Left renal cortex interstitium (tissue), 4 donors: ENCODE measurements at regions not wholly inside any gene's neighbourhood (a gene's known extent, or its start where the extent isn't known, plus 50 kb on each side); places are given as distances from the start of the nearest gene placed in this dataset.
"Not testable (repeated sequence)": the region's sequence is repeated elsewhere in the genome, so short reads cannot be mapped to it uniquely, and the experiment has no call there.

Source experiments
- DNase-seq, 4 donors: peaks; one replicate each; pipeline ENCODE4 v3.0.0-alpha.2; 2013; ENCODE audit warnings: low read depth in 4 of 4, low spot score in 2 of 4, missing footprints in 1 of 4

DNA sequence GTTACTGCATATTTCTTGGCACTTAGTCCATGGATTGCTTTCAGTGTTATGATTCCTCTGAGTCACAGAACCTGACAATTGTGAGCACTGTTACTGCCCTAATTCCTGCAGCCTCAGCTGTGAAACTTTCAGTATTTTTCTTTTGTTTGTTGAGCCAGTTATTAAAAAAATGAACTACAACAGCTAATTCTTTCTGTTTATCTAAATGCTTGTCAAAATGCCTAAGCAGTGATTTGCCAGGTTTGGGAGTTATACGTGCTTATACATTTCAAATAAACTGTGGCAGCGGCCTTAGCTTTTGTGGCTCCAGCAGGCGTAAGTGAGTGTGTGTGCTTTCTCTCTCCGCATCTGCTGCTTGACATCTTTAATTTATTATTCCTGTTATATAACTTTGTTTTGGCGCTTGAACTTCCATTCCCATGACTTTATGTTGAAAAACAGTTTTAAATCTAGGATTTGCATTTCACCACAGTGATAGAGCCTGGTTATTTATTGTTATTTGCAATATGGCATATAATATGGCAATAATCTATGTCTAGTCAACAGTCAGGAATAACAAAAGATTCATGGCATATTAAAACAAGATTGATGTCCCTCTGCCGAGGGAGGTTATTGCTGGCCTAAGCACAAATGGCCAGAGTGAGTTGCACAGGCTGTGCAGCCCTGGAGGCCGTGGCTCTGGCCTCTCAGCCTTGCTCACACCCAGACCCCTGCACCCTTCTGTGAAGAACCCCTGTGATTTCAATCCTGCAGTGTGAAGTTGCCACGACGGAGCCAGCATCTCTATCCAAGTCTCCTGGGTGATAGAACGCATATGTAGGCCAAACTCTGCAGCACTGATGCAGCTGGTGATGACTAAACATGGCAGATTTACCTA, 303.4 kb downstream of the THBS2 start:
- peak in 2 of 4 donors; percentile 38 to 60 for DNase-seq

DNA sequence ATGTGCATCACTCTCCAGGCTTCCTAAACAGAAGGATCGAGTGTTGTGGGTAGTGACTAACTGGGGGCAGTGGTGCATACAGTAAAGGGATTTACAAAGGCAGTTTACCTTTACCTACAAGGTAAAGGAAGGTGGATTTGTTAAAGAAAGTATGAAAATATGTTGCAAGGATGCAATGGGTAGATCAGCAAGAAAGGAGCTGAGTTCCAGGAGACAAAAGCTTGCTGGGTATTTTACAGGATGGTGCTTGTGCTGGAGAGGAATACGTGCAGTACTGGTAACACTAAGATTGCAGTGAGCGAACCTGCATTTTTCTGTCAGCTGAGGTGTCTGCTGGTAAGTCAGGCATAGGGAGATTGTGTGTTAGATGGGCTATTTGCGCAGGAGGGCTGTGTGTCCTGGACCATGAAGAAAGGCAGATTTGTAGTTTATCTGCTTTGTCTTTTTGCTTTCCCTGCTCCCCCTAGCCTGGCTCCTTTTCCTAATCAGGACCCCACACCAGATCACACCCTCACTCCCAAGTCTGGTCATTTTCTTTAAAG, 304.6 kb downstream of the THBS2 start:
- no peak for DNase-seq

DNA sequence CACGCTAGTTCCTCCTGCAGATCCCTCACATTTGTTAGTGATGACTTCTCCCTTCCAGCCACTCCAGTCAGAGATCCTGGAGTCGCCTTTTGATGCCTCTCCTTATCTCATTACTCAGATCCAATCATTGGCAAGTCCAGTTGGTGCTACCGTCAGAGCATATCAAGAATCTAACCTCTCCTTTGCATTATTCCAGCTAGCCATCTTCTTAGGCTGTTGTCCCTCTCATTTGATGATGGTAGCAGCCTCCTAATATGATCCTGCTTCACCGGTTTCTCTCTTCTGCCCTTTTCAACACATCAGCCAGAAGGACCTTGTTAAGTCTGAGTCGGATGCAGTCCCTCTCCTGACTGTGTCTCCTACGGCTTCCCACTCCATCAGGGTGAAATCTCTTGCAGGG, 305.6 kb downstream of the THBS2 start:
- DNase-seq = no peak

DNA sequence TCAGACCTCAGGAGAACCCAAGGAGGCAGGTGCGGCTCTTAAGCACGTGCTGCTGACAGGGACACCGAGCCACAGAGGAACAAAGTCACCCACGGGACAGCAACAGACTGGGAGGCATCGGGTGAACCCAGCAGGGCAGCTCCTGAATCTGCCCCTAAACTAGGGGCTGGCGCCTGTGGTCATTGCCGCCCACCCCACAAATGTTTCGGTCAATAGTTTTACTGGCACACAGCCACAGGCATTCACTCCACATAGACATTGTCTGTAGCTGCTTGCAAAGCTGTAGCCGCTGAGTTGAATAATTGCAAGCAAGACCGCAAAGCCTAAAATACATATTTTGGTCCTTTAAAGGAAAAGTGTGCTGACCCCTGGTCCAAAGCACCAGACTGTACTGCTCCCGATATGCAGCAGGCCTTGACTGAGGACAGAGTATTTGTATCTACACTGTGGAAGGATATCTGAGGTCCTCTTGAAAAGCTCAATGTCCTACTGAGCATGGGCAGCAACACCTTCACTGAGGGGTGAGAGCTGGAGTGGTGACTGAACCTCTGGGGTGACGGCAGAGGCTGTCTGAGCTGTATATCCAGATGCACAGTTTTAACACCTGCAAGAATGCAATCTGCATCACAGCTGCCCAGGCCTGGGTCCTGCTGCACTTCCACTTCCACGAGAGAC, 310.3 kb downstream of the THBS2 start:
- no peak for DNase-seq

DNA sequence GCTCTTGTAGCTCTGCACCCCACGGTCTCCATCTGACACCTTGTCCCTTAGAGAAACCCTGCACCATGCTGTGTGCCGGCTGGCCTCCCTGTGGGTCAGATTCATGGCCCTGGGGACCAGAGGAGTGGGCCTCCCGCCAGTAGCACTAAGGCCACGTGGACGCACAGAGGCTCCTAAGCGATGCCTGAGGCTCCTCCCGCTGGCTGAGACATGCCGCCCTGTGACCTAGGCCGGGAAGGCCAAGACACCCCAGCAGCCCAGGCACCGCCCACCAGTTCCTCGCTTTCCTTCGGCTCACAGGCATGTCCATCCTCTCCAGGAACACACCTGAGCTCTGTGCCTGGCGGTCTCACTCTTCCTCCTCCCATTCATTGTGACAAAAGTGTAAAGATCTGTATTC, 311.0 kb downstream of the THBS2 start:
- no peak for DNase-seq

DNA sequence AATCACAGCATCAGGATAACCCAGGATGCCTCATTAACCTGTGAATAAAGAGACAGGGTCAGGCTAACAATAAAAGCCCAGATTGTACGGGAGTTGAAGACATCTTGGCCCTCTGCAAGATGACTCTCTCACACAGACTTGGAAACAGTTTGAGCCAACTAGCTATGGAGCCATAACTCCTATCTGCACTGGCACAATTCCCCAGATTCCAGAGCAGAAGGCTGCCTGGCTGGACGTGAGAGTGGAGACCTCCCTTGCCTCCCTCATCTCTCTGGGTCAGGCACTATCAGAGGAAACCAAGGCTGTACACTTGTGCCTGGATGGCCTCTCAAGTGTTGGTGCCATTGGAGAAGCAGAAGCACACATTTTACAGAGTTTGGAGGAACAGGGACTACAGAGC, 312.6 kb downstream of the THBS2 start:
- no peak for DNase-seq

DNA sequence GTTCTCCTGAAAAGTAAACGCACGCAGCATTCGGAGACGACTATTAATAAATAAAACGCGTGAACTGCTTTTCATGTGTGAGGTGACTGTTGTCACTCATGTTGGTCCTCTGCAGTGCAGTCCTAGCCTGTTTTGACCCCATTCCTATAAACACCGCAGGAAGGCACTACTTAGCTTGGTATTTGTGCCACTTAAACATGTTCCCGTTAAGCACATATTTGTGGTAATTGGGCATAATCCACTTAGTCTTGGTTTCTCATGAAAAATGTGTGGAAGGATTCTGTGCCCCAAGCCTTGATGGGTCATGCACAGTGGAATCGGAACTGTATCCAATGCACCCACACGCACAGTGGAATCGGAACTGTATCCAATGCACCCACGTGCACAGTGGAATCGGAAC, 313.9 kb downstream of the THBS2 start:
- no peak for DNase-seq

DNA sequence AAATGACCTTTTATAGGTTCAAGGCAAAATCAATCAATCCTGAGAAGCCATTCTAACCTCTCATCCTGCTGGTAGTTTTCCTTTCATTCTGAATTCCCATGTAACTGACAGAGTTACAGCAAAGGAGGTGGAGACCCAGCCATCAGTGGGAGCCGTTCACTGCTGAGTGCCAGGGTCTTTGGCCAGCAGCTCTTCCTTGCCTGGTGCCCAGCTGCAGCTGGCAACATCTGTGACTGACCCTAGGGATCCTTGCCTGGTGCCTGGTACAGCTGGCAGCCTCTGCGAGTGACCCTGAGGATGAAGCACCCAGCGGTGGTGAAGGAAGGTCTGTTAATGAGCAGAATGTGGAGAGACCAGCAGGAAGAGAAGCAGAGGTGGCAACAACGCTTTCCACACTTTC, 314.6 kb downstream of the THBS2 start:
- no peak for DNase-seq

DNA sequence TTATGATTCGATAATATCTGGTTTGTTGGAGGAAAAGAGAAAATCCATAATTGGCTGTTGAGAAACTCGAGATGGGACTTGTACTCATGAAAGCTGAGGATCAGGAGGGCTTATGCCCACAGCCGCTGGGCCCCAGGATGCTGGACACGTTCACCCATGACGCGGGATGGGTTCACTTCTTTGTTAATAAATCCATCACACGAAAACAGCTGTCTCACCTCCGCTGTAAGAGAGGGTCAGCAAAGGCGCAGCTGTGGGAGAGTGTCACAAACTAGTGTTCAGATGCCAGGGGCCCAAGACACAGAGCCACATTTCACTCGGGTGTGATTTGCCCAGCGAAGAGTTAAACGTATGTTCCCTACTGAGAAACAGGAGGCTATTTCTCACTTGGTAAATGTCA, 315.1 kb downstream of the THBS2 start:
- DNase-seq = no peak

DNA sequence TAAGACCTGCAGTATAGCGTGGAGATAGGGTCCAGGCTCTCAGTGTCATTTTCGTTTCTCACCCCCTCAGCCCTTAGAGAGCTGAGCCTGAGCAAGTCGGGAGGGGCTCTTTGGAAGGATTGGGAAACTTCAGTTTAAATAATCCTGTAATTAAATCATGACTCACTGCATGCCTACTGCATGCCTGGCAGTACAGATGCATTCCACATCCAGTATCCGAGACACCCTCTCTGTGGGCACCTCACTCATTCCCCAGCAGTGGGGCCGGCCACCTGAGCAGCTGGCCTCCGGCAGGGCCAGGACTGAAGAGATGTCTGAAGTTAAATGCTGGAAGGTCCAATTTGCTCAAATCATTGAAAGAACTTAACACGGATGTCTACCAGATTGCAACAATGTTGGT, 316.6 kb downstream of the THBS2 start:
- no peak for DNase-seq

DNA sequence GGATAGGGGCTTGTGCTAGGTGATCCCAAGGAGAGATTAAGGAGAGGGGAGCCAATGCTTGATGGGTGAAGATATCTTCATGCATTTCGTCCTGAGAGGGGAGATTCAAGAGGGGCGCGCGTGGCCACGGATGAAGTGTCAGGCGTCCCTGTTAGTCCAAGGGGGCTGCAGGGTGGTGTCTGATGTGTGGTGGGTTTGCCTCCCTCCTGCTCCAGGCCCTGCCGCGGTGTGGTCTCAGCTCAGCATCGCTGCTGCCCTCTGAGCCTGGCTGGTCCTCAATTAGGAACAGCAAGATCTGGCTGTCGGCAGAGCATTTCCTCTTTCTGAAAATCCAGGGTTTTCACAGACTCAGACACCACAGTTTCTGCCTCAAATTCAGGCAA, 318.0 kb downstream of the THBS2 start:
- no peak for DNase-seq

DNA sequence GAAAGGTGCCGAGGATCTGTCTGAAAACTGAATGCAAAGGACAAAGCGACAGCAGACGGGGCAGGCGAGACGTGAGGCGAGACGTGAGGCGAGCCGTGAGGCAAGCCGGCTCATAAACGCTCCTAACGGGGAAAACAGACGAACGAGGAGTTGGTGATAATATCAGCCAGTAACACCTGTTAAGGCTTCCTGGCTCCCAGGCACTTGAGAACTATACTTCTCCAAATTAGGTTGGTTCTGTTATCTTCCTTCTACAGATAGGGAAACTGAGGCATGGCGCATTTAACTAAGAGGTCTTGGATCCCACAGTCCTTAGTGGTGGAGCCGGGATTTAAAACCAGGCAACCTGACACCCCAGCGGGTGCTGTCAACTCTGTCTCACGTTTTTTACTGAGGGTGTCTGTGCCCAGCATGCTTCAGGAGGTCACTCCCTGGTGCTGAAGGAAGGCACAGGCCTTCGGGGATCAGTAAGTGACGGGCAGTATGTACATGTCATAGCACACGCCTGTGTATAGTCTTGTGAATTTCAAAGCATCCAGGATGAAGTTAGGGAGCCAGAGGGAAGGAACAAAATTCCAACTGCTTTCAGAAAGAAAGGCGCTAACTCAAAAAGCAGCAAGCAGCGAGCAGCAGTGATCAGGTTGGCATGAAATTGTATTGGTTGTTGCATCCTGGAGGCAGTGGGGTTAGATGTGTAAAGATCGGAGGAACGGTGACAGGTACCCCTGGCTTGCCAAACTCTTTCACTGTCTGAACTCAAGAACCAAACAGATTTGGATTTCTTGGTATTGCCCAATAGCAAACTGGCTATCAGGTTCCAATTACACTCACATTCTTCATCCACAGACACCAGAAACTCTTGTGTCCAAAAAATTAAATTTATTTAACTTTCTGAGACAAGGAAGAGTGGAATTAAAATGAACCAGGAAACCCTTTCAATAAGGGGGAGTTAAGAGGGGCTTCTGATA, 318.7 kb downstream of the THBS2 start:
- DNase-seq = no peak

DNA sequence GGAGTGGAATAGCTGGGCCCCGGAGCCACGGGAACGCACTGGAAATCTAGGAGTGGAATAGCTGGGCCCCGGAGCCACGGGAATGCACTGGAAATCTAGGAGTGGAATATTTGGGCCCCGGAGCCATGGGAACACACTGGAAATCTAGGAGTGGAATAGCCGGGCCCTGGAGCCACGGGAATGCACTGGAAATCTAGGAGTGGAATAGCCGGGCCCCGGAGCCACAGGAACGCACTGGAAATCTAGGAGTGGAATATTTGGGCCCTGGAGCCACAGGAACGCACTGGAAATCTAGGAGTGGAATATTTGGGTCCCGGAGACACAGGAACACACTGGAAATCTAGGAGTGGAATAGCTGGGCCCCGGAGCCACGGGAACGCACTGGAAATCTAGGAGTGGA, 321.5 kb downstream of the THBS2 start:
- not testable (repeated sequence) for DNase-seq

DNA sequence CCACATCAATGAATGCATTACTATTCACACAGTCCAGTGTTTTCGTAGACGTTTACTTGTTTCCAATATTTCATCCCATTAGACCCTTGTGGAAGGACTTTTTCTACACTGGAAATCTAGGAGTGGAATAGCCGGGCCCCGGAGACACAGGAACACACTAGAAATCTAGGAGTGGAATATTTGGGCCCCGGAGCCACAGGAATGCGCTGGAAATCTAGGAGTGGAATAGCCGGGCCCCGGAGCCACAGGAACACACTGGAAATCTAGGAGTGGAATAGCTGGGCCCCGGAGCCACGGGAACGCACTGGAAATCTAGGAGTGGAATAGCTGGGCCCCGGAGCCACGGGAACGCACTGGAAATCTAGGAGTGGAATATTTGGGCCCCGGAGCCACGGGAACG, 322.6 kb downstream of the THBS2 start:
- DNase-seq = not testable (repeated sequence)

DNA sequence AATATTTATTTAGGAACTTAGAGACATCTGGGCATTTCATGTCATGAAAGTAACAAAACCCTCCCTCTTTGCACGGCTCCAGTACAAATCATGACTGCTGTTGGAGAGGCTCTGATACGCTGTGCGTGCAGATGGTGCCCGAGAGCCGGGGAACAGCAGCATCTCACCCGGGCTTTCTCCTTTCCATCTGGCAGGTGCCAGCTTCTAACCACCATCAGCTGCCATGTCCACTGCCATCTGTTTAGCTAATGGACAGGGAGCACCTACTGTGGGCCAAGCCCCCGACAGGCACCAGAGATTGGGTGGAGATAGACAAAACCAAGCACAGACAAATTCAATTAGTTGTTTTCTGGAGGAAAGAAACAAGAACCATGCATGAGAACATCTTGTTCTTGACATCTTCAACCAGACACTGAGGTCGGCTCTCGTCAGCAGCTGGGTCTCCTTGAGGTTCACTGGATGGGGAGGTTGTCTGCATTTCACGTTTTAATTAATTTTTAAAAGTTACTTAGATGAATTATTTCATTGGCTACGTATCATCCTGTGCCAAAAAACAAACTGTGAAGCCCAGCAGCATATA, 323.7 kb downstream of the THBS2 start:
- no peak for DNase-seq

DNA sequence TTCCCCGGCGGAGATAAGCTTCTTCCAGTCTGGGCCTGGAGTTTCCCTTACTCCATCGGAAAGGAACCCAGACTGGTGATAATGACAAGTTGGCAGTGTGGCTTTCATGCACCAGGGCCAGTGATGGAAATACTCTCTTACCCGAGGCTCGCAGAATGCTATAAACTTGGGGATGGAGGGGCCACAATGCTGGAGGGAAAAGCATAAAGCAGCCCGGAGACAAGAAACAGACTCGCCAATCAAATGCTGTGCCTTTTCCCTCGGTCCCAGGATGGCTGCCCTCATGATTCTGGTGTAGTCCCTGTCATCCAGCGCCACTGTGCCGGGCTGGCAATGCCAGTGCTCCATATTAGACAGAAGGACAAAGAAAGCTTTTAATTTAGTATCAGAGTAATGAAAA, 325.6 kb downstream of the THBS2 start:
- no peak for DNase-seq

DNA sequence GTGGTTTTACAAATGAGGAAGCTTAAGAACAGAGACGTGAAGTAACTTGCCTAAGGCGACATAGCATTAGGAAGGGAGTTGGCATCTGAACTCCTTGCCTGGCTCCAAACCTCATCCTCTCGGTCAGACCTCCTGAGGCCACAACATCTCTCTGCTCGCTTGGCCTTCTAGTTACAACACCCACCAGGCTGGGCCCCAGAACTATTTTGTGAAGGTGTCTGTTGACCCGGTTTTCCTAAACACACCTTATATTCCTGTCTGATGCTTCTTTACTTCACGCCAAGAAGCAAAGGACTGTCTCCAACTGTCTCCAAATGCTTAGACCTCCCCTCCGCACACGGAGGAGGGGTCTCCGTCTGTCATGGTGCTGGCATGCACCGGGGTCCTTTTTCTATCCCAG, 326.6 kb downstream of the THBS2 start:
- no peak for DNase-seq

DNA sequence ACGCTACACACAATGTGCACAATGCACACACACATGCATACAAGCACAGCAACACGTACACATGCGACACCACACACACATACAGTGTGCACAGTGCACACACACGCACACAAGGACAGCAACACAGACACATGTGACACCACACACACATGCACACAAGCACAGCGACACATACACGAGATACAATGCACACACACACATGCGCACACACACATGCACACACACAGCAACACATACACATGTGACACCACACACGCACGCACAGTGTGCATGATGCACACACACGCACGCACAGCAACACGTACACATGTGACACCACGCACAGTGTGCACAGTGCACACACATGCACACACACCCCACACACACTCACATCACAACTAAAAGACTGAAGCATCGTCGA, 327.3 kb downstream of the THBS2 start:
- DNase-seq = no peak

DNA sequence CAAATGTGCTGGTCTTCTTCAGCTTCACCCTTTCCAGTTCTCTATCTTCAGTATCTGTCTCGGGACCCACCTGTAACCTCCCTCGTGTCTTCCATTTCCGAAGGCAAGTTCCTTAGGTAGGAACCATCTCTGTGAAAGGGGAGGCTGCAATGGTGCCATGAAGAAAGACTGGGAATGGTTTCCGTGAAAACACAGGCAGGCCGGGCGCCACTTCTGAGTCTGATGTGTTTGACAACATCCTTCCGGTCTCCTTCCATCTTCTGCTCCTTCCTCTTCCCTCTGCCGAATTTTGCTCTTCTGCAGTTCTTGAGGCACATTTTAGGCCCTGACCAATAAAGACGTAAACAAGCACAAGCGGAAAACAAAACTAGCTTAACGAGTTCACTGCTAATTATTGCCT, 328.0 kb downstream of the THBS2 start:
- DNase-seq = no peak

DNA sequence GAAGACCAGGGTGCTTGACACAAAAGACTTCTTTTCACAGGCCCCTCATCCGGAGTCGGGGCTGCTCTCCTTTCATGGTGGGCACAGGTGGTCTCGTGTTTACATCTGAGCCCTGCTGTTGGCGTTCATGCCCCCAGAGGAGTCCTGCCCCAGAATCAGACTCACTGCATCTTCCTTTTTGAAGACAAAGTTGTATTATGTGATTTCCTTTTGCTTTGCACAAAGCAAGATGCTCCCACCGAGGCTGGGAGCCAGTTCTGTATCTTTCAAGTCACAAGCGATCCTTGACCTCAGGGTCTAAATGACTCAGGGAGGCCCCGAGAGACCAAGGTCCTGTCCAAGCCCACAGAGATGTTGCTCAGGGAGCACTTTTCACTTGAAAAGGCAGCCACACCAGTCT, 330.5 kb downstream of the THBS2 start:
- DNase-seq = no peak

DNA sequence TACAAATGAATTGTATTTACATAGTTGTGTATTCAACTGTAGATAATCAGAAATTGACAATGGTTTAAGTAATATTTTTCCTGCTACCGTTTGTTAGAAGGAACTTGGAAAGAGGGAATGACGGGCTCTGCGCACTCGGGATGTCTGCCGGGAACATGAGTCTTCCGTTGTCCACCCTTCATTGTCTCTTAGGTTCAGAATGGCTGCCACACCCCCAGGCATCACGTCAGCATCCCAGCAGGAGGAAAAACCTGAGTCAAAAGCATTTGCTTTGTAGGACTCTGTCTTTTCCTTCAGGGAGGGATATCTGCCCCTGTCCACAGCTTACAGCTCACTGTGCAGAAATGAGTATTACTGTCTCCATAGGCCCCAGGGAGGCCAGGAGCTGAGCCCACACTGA, 331.2 kb downstream of the THBS2 start:
- DNase-seq = no peak
